Gastroesophageal sphincter (tissue), 3 donors: ENCODE measurements at regions not wholly inside any gene's neighbourhood (a gene's known extent, or its start where the extent isn't known, plus 50 kb on each side); places are given as distances from the start of the nearest gene placed in this dataset.

ENCODE experiments used
- EP300 ChIP-seq: sonication (generic); formaldehyde crosslinking; IDR thresholded peaks from one replicate; pipeline ENCODE4 v1.6.1; 2017; ENCODE audit warnings: antibody characterized with exemption, mild to moderate bottlenecking
- TF ChIP-seq, protein P1 (sequence below), 4 experiments: fragments of 200-600 bp in 2 of 4; fragments of 450-650 bp in 2 of 4; sonication (generic) in 1 of 4; IDR thresholded peaks; one replicate each; pipeline ENCODE4 v1.5.1; 2017 to 2019; ENCODE audit warnings: antibody characterized with exemption in 4 of 4, mild to moderate bottlenecking in 2 of 4, moderate library complexity in 2 of 4

- no peak for TF ChIP-seq EP300
- TF ChIP-seq, protein P1, sequence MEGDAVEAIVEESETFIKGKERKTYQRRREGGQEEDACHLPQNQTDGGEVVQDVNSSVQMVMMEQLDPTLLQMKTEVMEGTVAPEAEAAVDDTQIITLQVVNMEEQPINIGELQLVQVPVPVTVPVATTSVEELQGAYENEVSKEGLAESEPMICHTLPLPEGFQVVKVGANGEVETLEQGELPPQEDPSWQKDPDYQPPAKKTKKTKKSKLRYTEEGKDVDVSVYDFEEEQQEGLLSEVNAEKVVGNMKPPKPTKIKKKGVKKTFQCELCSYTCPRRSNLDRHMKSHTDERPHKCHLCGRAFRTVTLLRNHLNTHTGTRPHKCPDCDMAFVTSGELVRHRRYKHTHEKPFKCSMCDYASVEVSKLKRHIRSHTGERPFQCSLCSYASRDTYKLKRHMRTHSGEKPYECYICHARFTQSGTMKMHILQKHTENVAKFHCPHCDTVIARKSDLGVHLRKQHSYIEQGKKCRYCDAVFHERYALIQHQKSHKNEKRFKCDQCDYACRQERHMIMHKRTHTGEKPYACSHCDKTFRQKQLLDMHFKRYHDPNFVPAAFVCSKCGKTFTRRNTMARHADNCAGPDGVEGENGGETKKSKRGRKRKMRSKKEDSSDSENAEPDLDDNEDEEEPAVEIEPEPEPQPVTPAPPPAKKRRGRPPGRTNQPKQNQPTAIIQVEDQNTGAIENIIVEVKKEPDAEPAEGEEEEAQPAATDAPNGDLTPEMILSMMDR (IDR thresholded peaks at IDR 0.05): no peak
Measured at GRCh38 chr3:75296858-75297257, 367.3 kb upstream of the FRG2C start.
